BJ (cell line): ENCODE measurements at regions not wholly inside any gene's neighbourhood (a gene's known extent, or its start where the extent isn't known, plus 50 kb on each side); places are given as distances from the start of the nearest gene placed in this dataset.
"Not testable (repeated sequence)": the region's sequence is repeated elsewhere in the genome, so short reads cannot be mapped to it uniquely, and the experiment has no call there.

Source experiments
- CTCF ChIA-PET: fragments of 350-600 bp; formaldehyde crosslinking; extraction: SDS; loops from one replicate; lab custom pipeline; 2021; ENCODE audit warnings: antibody characterized with exemption, inconsistent platforms; lab: Yijun Ruan, JAX
- POLR2A ChIA-PET: fragments of 300-600 bp; sonication (Branson Sonifier 250); formaldehyde crosslinking; extraction: SDS; loops from one replicate; lab custom pipeline; 2021; ENCODE audit warnings: antibody characterized with exemption; lab: Charles Lee
- DNase-seq: peaks from one replicate; pipeline ENCODE4 v3.0.0-alpha.2; 2011; ENCODE audit warnings: low read depth
- H3K27me3 ChIP-seq: 2 replicates; pipeline ENCODE4 v1.6.0; 2011; ENCODE audit warnings: low read length; ENCODE audit not compliant: control insufficient read depth, insufficient read depth
- H3K36me3 ChIP-seq: 2 replicates; pipeline ENCODE4 v1.5.1; 2011; ENCODE audit warnings: low read length; ENCODE audit not compliant: control insufficient read depth, insufficient read depth
- H3K4me3 ChIP-seq: 2 replicates; pipeline ENCODE4 v1.5.1; 2011; ENCODE audit warnings: low read depth, mild to moderate bottlenecking, control low read depth, low read length
- TF ChIP-seq, protein P1 (sequence below): IDR thresholded peaks from 2 replicates; pipeline ENCODE4 v1.5.1; 2011; ENCODE audit warnings: low read depth, mild to moderate bottlenecking, control low read depth, inconsistent platforms, low read length, moderate library complexity; ENCODE audit not compliant: insufficient read depth

DNA sequence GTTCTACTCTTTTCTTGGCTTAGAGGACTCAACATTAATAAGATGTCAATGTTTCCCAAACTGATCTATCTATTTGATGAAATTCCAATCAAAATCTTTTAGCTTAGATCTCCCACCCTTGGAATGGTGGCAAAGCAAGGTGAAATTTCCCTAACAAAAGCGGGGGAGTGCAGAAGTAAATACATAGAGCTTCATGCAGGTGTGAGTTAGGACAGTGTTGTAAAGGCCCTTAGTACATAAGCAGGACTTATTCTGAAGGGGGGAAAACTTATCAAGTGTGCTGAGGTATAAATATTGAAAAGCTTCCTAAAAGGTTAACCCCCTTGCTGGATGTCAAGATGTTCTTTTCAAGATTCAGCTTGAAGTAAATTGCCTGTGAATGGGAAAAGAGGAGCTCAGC, 608.6 kb upstream of the CELF4 start:
- CTCF ChIA-PET = no interaction called here
- Histone ChIP-seq H3K27me3 (no peaks in the 10 kb centered on the region), H3K36me3 (no peaks in the 10 kb centered on the region), H3K4me3 (no peak overlapping the region)
- no peak for DNase-seq
- TF ChIP-seq, protein P1, sequence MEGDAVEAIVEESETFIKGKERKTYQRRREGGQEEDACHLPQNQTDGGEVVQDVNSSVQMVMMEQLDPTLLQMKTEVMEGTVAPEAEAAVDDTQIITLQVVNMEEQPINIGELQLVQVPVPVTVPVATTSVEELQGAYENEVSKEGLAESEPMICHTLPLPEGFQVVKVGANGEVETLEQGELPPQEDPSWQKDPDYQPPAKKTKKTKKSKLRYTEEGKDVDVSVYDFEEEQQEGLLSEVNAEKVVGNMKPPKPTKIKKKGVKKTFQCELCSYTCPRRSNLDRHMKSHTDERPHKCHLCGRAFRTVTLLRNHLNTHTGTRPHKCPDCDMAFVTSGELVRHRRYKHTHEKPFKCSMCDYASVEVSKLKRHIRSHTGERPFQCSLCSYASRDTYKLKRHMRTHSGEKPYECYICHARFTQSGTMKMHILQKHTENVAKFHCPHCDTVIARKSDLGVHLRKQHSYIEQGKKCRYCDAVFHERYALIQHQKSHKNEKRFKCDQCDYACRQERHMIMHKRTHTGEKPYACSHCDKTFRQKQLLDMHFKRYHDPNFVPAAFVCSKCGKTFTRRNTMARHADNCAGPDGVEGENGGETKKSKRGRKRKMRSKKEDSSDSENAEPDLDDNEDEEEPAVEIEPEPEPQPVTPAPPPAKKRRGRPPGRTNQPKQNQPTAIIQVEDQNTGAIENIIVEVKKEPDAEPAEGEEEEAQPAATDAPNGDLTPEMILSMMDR = no peak
- POLR2A ChIA-PET = no interaction called here

DNA sequence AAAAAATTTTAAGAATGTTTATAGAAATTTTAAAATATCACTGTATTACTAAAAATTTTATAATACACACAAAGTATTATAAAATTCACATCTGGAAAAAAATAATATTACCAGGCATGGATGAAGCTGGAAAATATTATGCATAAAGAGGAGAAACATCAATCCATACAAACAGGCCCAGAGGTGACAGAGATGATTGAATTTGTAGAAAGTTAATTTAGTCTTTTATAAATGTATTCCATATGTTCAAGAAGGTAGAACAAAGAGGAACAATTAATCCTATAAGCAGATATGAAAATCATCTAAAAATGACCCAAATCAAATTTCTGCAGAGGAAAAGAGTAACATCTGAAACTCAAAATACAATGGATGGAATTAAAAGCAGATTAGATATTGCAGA, 605.2 kb upstream of the CELF4 start:
- DNase-seq = no peak
- no peak overlapping the region for H3K4me3 ChIP-seq
- no peaks in the 10 kb centered on the region for H3K36me3 ChIP-seq
- H3K27me3 ChIP-seq = no peaks in the 10 kb centered on the region
- POLR2A ChIA-PET = no interaction called here
- TF ChIP-seq, protein P1 = no peak
- CTCF ChIA-PET = interaction anchor here (0.9 kb wide), 1 partner anchor 12 kb away, joined by 3 read pairs; no protein-coding TSS in a partner anchor

DNA sequence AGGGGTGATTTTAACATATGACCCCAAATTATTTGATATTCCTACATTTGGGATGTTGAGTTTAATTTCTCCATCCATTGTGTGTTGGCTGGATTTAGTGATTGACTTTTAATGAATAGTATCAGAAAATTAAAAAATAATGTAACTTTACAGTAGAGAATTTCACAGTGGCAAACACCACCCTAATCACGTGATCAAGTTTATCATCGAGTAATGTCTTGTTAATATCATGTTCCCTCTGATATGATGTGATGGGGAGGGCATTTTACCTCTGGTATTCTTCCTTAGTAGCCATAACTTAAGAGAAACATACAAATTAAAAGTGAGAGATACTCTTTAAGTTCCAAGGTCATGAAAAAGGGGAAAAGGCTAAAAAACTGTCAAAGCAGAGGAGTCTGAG, 602.0 kb upstream of the CELF4 start:
- no peaks in the 10 kb centered on the region for H3K27me3 ChIP-seq
- POLR2A ChIA-PET = no interaction called here
- no peak overlapping the region for H3K4me3 ChIP-seq
- CTCF ChIA-PET = no interaction called here
- TF ChIP-seq, protein P1 = no peak
- H3K36me3 ChIP-seq = no peaks in the 10 kb centered on the region
- DNase-seq = no peak

DNA sequence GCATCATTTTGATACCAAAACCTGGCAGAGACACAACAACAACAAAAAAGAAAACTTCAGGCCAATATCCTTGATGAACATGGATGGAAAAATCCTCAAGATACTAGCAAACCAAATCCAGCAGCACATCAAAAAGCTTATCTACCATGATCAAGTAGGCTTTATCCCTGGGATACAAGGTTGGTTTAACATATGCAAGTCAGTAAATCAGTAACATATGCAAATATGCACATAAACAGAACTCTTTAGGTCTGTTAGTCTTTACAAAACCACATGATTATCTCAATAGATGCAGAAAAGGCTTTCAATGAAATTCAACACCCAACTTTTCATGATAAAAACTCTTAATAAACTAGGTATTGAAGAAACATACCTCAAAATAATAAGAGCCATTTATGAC, 587.5 kb upstream of the CELF4 start:
- DNase-seq, H3K36me3 ChIP-seq, H3K27me3 ChIP-seq, CTCF ChIA-PET, POLR2A ChIA-PET, H3K4me3 ChIP-seq: not testable (repeated sequence)

DNA sequence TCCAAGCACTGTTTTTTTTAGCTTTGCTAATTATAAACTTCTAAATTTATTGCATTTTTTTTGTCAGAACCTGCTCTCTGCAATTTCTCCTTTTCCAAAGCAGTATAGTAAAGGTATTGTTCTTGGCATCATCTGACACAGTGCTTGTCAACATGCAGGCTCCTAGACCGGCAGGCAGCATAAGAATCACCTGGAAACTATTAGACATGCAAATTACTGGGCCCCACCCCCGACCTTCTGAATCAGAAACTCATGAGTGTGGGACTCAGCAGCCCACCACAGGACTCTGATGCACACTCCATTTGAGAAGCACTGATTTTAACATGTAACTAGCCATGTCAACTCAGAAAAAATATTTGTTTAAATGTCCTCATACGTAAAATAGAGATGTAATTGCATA, 551.1 kb upstream of the CELF4 start:
- TF ChIP-seq, protein P1 = no peak
- no peaks in the 10 kb centered on the region for H3K27me3 ChIP-seq
- CTCF ChIA-PET = no interaction called here

DNA sequence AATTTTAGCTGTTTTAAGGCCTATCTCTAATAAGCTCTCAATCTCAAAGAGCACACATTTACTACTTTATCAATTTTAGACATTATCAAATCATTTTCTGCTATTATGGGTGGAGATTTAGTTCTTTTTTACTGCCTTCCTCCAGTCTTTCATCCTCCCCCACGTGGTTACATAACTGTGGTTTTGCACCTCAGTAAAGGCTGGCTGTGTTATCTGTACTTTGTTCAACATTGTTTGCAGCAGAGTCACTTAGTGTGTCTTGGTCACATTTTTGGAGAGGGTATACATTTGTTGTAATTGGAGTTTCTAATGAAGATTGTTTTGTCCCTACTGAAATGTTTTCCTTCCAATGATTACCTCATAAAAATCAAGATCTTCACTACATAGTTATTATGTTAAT, 549.6 kb upstream of the CELF4 start:
- TF ChIP-seq, protein P1 = no peak
- POLR2A ChIA-PET = no interaction called here

More for the DNA sequence above, 551.1 kb upstream of the CELF4 start:
- Histone ChIP-seq H3K36me3 (no peaks in the 10 kb centered on the region), H3K4me3 (no peak overlapping the region)
- DNase-seq = no peak
- POLR2A ChIA-PET = no interaction called here

More for the DNA sequence above, 549.6 kb upstream of the CELF4 start:
- Histone ChIP-seq H3K4me3 (no peak overlapping the region), H3K36me3 (no peaks in the 10 kb centered on the region), H3K27me3 (no peaks in the 10 kb centered on the region)
- no peak for DNase-seq
- CTCF ChIA-PET = no interaction called here
